ENCODE measurements at regions not wholly inside any gene's neighbourhood (a gene's known extent, or its start where the extent isn't known, plus 50 kb on each side); places are given as distances from the start of the nearest gene placed in this dataset.

GRCh38 chr2:180075870-180076269 lies 68.8 kb upstream of the CWC22 start:
- no peak overlapping the region for H3K27ac Mint-ChIP-seq
- peaks cover 17% of the 10 kb centered on the region for H3K4me1 Mint-ChIP-seq
- DNase-seq: no peak
- no peaks in the 10 kb centered on the region for H3K27me3 Mint-ChIP-seq (ENCODE audit: insufficient read depth)
- peaks cover 14% of the 10 kb centered on the region for H3K9me3 Mint-ChIP-seq
- WGBS, 2 experiments (ENCODE audit: insufficient coverage in 1 of 2, insufficient read length in 1 of 2): 89 to 96% methylated on average over 4 of the region's 4 CpGs
- no peak overlapping the region for H3K4me3 ChIP-seq (ENCODE audit: low read length)
- no peaks in the 10 kb centered on the region for H3K36me3 Mint-ChIP-seq (ENCODE audit: low read depth)
- H3K9ac ChIP-seq (ENCODE audit: extremely low read depth, low read length, poor library complexity, severe bottlenecking): no peak overlapping the region
- H3K4me1 ChIP-seq (ENCODE audit: control insufficient read depth, insufficient read depth, low read length): peaks cover 3% of the 10 kb centered on the region
- no peak overlapping the region for H3K4me3 Mint-ChIP-seq
- no peaks in the 10 kb centered on the region for H3K27me3 ChIP-seq (ENCODE audit: control insufficient read depth, insufficient read depth, low read length, poor library complexity, severe bottlenecking)
- TF ChIP-seq, protein P1, sequence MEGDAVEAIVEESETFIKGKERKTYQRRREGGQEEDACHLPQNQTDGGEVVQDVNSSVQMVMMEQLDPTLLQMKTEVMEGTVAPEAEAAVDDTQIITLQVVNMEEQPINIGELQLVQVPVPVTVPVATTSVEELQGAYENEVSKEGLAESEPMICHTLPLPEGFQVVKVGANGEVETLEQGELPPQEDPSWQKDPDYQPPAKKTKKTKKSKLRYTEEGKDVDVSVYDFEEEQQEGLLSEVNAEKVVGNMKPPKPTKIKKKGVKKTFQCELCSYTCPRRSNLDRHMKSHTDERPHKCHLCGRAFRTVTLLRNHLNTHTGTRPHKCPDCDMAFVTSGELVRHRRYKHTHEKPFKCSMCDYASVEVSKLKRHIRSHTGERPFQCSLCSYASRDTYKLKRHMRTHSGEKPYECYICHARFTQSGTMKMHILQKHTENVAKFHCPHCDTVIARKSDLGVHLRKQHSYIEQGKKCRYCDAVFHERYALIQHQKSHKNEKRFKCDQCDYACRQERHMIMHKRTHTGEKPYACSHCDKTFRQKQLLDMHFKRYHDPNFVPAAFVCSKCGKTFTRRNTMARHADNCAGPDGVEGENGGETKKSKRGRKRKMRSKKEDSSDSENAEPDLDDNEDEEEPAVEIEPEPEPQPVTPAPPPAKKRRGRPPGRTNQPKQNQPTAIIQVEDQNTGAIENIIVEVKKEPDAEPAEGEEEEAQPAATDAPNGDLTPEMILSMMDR (conservative IDR thresholded peaks at IDR 0.05): no peak
- peaks cover 20% of the 10 kb centered on the region for H3K9me3 ChIP-seq (ENCODE audit: control insufficient read depth, low read length)
- H3K27ac ChIP-seq (ENCODE audit: low read depth, low read length): no peak overlapping the region
- no peaks in the 10 kb centered on the region for H3K36me3 ChIP-seq (ENCODE audit: control insufficient read depth, insufficient read depth, low read length)

- Histone ChIP-seq H3K36me3 (ENCODE audit: control insufficient read depth, insufficient read depth, low read length) (no peaks in the 10 kb centered on the region), H3K27ac (ENCODE audit: low read depth, low read length) (no peak overlapping the region), H3K4me3 (ENCODE audit: low read length) (no peak overlapping the region), H3K27me3 (ENCODE audit: control insufficient read depth, insufficient read depth, low read length, poor library complexity, severe bottlenecking) (no peaks in the 10 kb centered on the region), H3K4me1 (ENCODE audit: control insufficient read depth, insufficient read depth, low read length) (peaks cover 3% of the 10 kb centered on the region), H3K9me3 (ENCODE audit: control insufficient read depth, low read length) (peaks cover 44% of the 10 kb centered on the region), H3K9ac (ENCODE audit: extremely low read depth, low read length, poor library complexity, severe bottlenecking) (no peak overlapping the region)
- peaks cover 4% of the 10 kb centered on the region for H3K36me3 Mint-ChIP-seq (ENCODE audit: low read depth)
- H3K27ac Mint-ChIP-seq: no peak overlapping the region
- 70% methylated on average over 3 of the region's 3 CpGs; no CpG with 5 or more reads in 1 of the 2 experiments for WGBS, 2 experiments (ENCODE audit: insufficient coverage in 1 of 2, insufficient read length in 1 of 2)
- no peak overlapping the region for H3K4me3 Mint-ChIP-seq
- DNase-seq: no peak
- TF ChIP-seq, protein P1 (conservative IDR thresholded peaks at IDR 0.05): no peak
- H3K27me3 Mint-ChIP-seq (ENCODE audit: insufficient read depth): no peaks in the 10 kb centered on the region
- H3K9me3 Mint-ChIP-seq: peaks cover 34% of the 10 kb centered on the region
- peaks cover 9% of the 10 kb centered on the region for H3K4me1 Mint-ChIP-seq
Measured at GRCh38 chr2:180071797-180072196, 64.7 kb upstream of the CWC22 start.

DNA sequence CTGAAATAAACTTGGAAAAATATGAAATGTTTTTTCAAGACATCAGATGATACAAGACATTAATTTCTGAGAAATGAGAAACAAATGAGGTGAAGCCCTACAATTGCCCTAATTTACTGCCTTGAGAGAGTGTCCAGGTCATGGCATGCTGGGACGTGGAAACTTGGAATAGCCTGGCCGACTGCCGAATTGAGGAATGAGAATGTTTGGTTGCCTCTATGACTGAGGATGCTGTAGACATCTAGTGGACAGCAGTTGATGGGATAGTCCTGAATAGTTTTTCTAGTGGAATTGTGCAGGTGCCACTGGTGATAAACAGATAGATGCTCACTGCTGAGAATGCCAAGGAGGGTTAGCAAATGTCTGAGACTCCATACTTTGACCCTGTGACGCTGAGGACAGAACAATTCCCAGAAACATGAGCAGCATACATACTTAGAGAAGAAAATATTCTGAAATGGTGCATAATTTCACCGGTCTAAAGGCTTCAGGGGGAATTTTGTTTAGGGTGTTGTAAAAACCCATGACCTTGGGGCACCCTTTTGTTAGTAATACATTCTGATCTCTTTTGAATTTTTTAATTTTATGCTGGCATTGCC lies 56.5 kb upstream of the CWC22 start:
- Histone ChIP-seq H3K4me1 (ENCODE audit: control insufficient read depth, insufficient read depth, low read length) (peaks cover 6% of the 10 kb centered on the region), H3K4me3 (ENCODE audit: low read length) (no peak overlapping the region), H3K9ac (ENCODE audit: extremely low read depth, low read length, poor library complexity, severe bottlenecking) (no peak overlapping the region), H3K27ac (ENCODE audit: low read depth, low read length) (no peak overlapping the region), H3K27me3 (ENCODE audit: control insufficient read depth, insufficient read depth, low read length, poor library complexity, severe bottlenecking) (no peaks in the 10 kb centered on the region), H3K36me3 (ENCODE audit: control insufficient read depth, insufficient read depth, low read length) (no peaks in the 10 kb centered on the region), H3K9me3 (ENCODE audit: control insufficient read depth, low read length) (peaks cover 27% of the 10 kb centered on the region)
- Mint-ChIP-seq H3K4me1 (peaks cover 5% of the 10 kb centered on the region), H3K9me3 (peaks cover 17% of the 10 kb centered on the region), H3K4me3 (no peak overlapping the region), H3K27ac (no peak overlapping the region), H3K27me3 (ENCODE audit: insufficient read depth) (no peaks in the 10 kb centered on the region), H3K36me3 (ENCODE audit: low read depth) (no peaks in the 10 kb centered on the region)
- DNase-seq: no peak
- 92 to 96% methylated on average over 4 to 5 of the region's 5 CpGs for WGBS, 2 experiments (ENCODE audit: insufficient coverage in 1 of 2, insufficient read length in 1 of 2)
- TF ChIP-seq, protein P1 (conservative IDR thresholded peaks at IDR 0.05): no peak
